Keratinocyte (primary cell): ENCODE measurements at regions not wholly inside any gene's neighbourhood (a gene's known extent, or its start where the extent isn't known, plus 50 kb on each side); places are given as distances from the start of the nearest gene placed in this dataset.

ENCODE experiments used
- DNase-seq: peaks from one replicate; pipeline ENCODE4 v3.0.0-alpha.2; 2011; ENCODE audit warnings: low read depth, missing footprints, low spot score
- FAIRE-seq: peaks from 2 replicates; lab custom pipeline; 2011; peaks lifted over from hg19 to GRCh38; lab: Jason Lieb, UNC
- H2AFZ ChIP-seq: 2 replicates; pipeline ENCODE4 v1.6.0; 2012; ENCODE audit warnings: low read length, control low read depth, inconsistent platforms; ENCODE audit not compliant: control insufficient read depth
- H3K27ac ChIP-seq: 2 replicates; pipeline ENCODE4 v1.5.1; 2011; ENCODE audit warnings: low read length; ENCODE audit not compliant: control insufficient read depth, insufficient read depth
- H3K27me3 ChIP-seq: 3 replicates; pipeline ENCODE4 v1.6.0; 2011; ENCODE audit warnings: low read length; ENCODE audit not compliant: control insufficient read depth, insufficient read depth; ENCODE audit errors: extremely low read depth
- H3K36me3 ChIP-seq, 2 experiments: 2 replicates in 1 of 2; 3 replicates in 1 of 2; pipeline ENCODE4 v1.5.1; 2011; ENCODE audit warnings: low read length in 2 of 2, mild to moderate bottlenecking in 1 of 2; ENCODE audit not compliant: control insufficient read depth in 2 of 2, insufficient read depth in 2 of 2; ENCODE audit errors: extremely low read depth in 1 of 2
- H3K4me1 ChIP-seq: 3 replicates; pipeline ENCODE4 v1.5.1; 2011; ENCODE audit warnings: low read length; ENCODE audit not compliant: control insufficient read depth, insufficient read depth; ENCODE audit errors: extremely low read depth
- H3K4me2 ChIP-seq: 3 replicates; pipeline ENCODE4 v1.6.0; 2011; ENCODE audit warnings: low read depth, low read length; ENCODE audit not compliant: control insufficient read depth, insufficient read depth; ENCODE audit errors: extremely low read depth
- H3K4me3 ChIP-seq, 3 experiments: fragments of 200-600 bp in 1 of 3; sonication (generic) in 1 of 3; 2 replicates in 2 of 3; 3 replicates in 1 of 3; pipeline ENCODE4 v1.5.1; 2011 to 2016; ENCODE audit warnings: low read length in 3 of 3, mild to moderate bottlenecking in 3 of 3, control low read depth in 2 of 3, inconsistent platforms in 1 of 3, low read depth in 1 of 3, mixed read lengths in 1 of 3, mixed run types in 1 of 3, moderate library complexity in 1 of 3; ENCODE audit not compliant: control insufficient read depth in 2 of 3, insufficient read depth in 2 of 3; ENCODE audit errors: extremely low read depth in 1 of 3
- H3K79me2 ChIP-seq: 2 replicates; pipeline ENCODE4 v1.6.0; 2012; ENCODE audit warnings: low read length; ENCODE audit not compliant: control insufficient read depth, insufficient read depth
- H3K9ac ChIP-seq: 3 replicates; pipeline ENCODE4 v1.6.0; 2011; ENCODE audit warnings: low read length; ENCODE audit not compliant: control insufficient read depth, insufficient read depth; ENCODE audit errors: extremely low read depth
- H3K9me1 ChIP-seq: 3 replicates; pipeline ENCODE4 v1.6.0; 2011; ENCODE audit warnings: low read length; ENCODE audit not compliant: control insufficient read depth, insufficient read depth; ENCODE audit errors: extremely low read depth
- H3K9me3 ChIP-seq: 2 replicates; pipeline ENCODE4 v1.5.1; 2012; ENCODE audit warnings: low read depth, low read length; ENCODE audit not compliant: control insufficient read depth
- H4K20me1 ChIP-seq: 3 replicates; pipeline ENCODE4 v1.6.0; 2011; ENCODE audit warnings: low read length; ENCODE audit not compliant: control insufficient read depth, insufficient read depth; ENCODE audit errors: extremely low read depth
- CTCF ChIP-seq, 3 experiments: IDR thresholded peaks in 1 of 3; conservative IDR thresholded peaks in 1 of 3; optimal IDR thresholded peaks in 1 of 3; 2 replicates in 2 of 3; 3 replicates in 1 of 3; pipeline versions ENCODE3 to v1.5.1; 2011; ENCODE audit warnings: low read length in 3 of 3, mild to moderate bottlenecking in 3 of 3, moderate library complexity in 2 of 3, control low read depth in 1 of 3, inconsistent platforms in 1 of 3; ENCODE audit not compliant: insufficient read depth in 2 of 3; ENCODE audit errors: extremely low read depth in 1 of 3
- EZH2 ChIP-seq: IDR thresholded peaks from one replicate; pipeline ENCODE4 v1.6.1; 2012; ENCODE audit warnings: inconsistent platforms, mild to moderate bottlenecking, low read length, moderate library complexity
- dilution Hi-C: fragments of 300-500 bp; cut with MboI; formaldehyde crosslinking; loops from one replicate; pipeline ENCODE4 v1.7.0; 2020; ENCODE audit warnings: low sequenced_read_pairs; ENCODE audit not compliant: extremely low pct_ligation_motif_present

- Histone ChIP-seq H2AFZ (no peak overlapping the region), H3K36me3 (no peaks in the 10 kb centered on the region), H3K27me3 (peaks cover 46% of the 10 kb centered on the region), H3K9me1 (no peaks in the 10 kb centered on the region), H4K20me1 (no peaks in the 10 kb centered on the region), H3K27ac (no peak overlapping the region), H3K9me3 (no peaks in the 10 kb centered on the region), H3K4me3 (no peak overlapping the region), H3K9ac (no peak overlapping the region), H3K4me2 (no peak overlapping the region), H3K79me2 (no peaks in the 10 kb centered on the region), H3K4me1 (no peaks in the 10 kb centered on the region)
- dilution Hi-C loops, result no loop called here
- FAIRE-seq (no peak), DNase-seq (no peak)
- TF ChIP-seq CTCF (optimal IDR thresholded peaks at IDR 0.05 in 1 of 3, IDR thresholded peaks at IDR 0.05 in 1 of 3, conservative IDR thresholded peaks at IDR 0.05 in 1 of 3; ENCODE audit: extremely low read depth in 1 of 3, insufficient read depth in 2 of 3, low read length in 3 of 3) (no peak), EZH2 (no peak)
These were observed 387.0 kb upstream of the SULF2 start for GRCh38 chr20:48172357-48172702.

GRCh38 chr20:48171626-48172356 is 386.5 kb upstream of the SULF2 start:
- Histone ChIP-seq H3K27me3 (peaks cover 48% of the 10 kb centered on the region), H3K79me2 (no peaks in the 10 kb centered on the region), H3K4me2 (no peak overlapping the region), H3K9me3 (no peaks in the 10 kb centered on the region), H3K4me1 (no peaks in the 10 kb centered on the region), H2AFZ (no peak overlapping the region), H3K27ac (no peak overlapping the region), H3K9me1 (no peaks in the 10 kb centered on the region), H3K9ac (no peak overlapping the region), H4K20me1 (no peaks in the 10 kb centered on the region), H3K36me3 (no peaks in the 10 kb centered on the region), H3K4me3 (no peak overlapping the region)
- TF ChIP-seq EZH2 (no peak), CTCF (optimal IDR thresholded peaks at IDR 0.05 in 1 of 3, IDR thresholded peaks at IDR 0.05 in 1 of 3, conservative IDR thresholded peaks at IDR 0.05 in 1 of 3; ENCODE audit: extremely low read depth in 1 of 3, insufficient read depth in 2 of 3, low read length in 3 of 3) (no peak)
- dilution Hi-C loops, result no loop called here
- DNase-seq (no peak), FAIRE-seq (no peak)
